HCT116 (cell line): ENCODE measurements at regions not wholly inside any gene's neighbourhood (a gene's known extent, or its start where the extent isn't known, plus 50 kb on each side); places are given as distances from the start of the nearest gene placed in this dataset.

Experiments
- ATAC-seq: fragments of 200-7000 bp; cut with Tn5 transposase; 2 replicates; pipeline ENCODE4 v1.9.1; 2020; ENCODE audit warnings: mild to moderate bottlenecking, moderate library complexity
- BruUV-seq: library from RNA; stranded (reverse); fragments of 400-500 nt; replicated peaks from 2 replicates; lab custom pipeline; 2021; lab: Mats Ljungman, UMichigan
- CTCF ChIA-PET: fragments of 300-600 bp; sonication (Branson Sonifier 250); formaldehyde crosslinking; loops from one replicate; lab custom pipeline; 2021; ENCODE audit warnings: antibody characterized with exemption; lab: Charles Lee
- POLR2A ChIA-PET: fragments of 300-600, 350-600 bp; sonication (Branson Sonifier 250); formaldehyde crosslinking; loops from one replicate; lab custom pipeline; 2021; ENCODE audit warnings: antibody characterized with exemption; lab: Charles Lee
- RAD21 ChIA-PET, 2 experiments: fragments of 300-600 bp; sonication (Branson Sonifier 250); formaldehyde crosslinking; loops; one replicate each; lab custom pipeline; 2023; ENCODE audit warnings: low total read pairs in 2 of 2; ENCODE audit not compliant: uncharacterized antibody in 2 of 2, unreplicated experiment in 2 of 2, low non-redundant PET in 1 of 2; lab: Charles Lee
- DNase-seq: peaks from one replicate; pipeline ENCODE4 v3.0.0-alpha.2; 2010; ENCODE audit warnings: low read depth, low spot score
- H2AFZ ChIP-seq: fragments of 200-600 bp; shearing (Covaris generic), sonication (generic); 2 replicates; pipeline ENCODE4 v1.6.1; 2017; ENCODE audit warnings: low read depth, mixed run types, mixed read lengths, antibody characterized with exemption, low read length; ENCODE audit not compliant: poor library complexity, severe bottlenecking
- H3K27ac ChIP-seq: 2 replicates; pipeline ENCODE4 v1.5.1; 2012; ENCODE audit warnings: low read depth, low read length
- H3K27me3 ChIP-seq: fragments of 200-600 bp; sonication (generic); 2 replicates; pipeline ENCODE4 v1.6.1; 2016; ENCODE audit warnings: mixed run types, low read length, mixed read lengths; ENCODE audit not compliant: insufficient read depth
- H3K36me3 ChIP-seq, 2 experiments: fragments of 200-500 bp in 1 of 2; fragments of 200-600 bp in 1 of 2; sonication (Bioruptor generic) in 1 of 2; sonication (generic) in 1 of 2; 2 replicates each; pipeline versions ENCODE4 v1.5.1 to v1.6.1; 2014 to 2016; ENCODE audit warnings: low read length in 2 of 2, inconsistent platforms in 1 of 2, mixed read lengths in 1 of 2, mixed run types in 1 of 2; ENCODE audit not compliant: insufficient read depth in 2 of 2, control insufficient read depth in 1 of 2
- H3K4me1 ChIP-seq, 2 experiments: fragments of 200-600 bp in 1 of 2; sonication (generic) in 1 of 2; 2 replicates each; pipeline versions ENCODE4 v1.5.1 to v1.6.1; 2012 to 2017; ENCODE audit warnings: low read length in 2 of 2, inconsistent platforms in 1 of 2, mild to moderate bottlenecking in 1 of 2, mixed read lengths in 1 of 2, mixed run types in 1 of 2, moderate library complexity in 1 of 2; ENCODE audit not compliant: insufficient read depth in 2 of 2, control insufficient read depth in 1 of 2
- H3K4me2 ChIP-seq: fragments of 200-600 bp; sonication (generic); 2 replicates; pipeline ENCODE4 v1.6.1; 2017; ENCODE audit warnings: mixed run types, low read length, mixed read lengths
- H3K4me3 ChIP-seq, 2 experiments: fragments of 200-600 bp in 1 of 2; sonication (generic) in 1 of 2; replicated peaks in 1 of 2; 2 replicates each; pipeline ENCODE4 v1.5.1; 2011 to 2016; ENCODE audit warnings: low read length in 2 of 2, control low read depth in 1 of 2, low read depth in 1 of 2, mild to moderate bottlenecking in 1 of 2, mixed read lengths in 1 of 2, mixed run types in 1 of 2
- H3K79me2 ChIP-seq: fragments of 200-600 bp; sonication (generic); 2 replicates; pipeline ENCODE4 v1.6.1; 2017; ENCODE audit warnings: mild to moderate bottlenecking, mixed run types, low read length, moderate library complexity, mixed read lengths; ENCODE audit not compliant: insufficient read depth
- H3K9ac ChIP-seq: fragments of 200-600 bp; sonication (generic); 2 replicates; pipeline ENCODE4 v1.6.1; 2016; ENCODE audit warnings: low read length, mixed read lengths
- H3K9me2 ChIP-seq: fragments of 200-600 bp; sonication (generic), shearing (Covaris generic); 2 replicates; pipeline ENCODE4 v1.6.1; 2017; ENCODE audit warnings: mixed run types, mild to moderate bottlenecking, moderate library complexity; ENCODE audit not compliant: insufficient read depth
- H3K9me3 ChIP-seq, 2 experiments: fragments of 200-500 bp in 1 of 2; fragments of 200-600 bp in 1 of 2; sonication (Bioruptor generic) in 1 of 2; sonication (generic) in 1 of 2; 2 replicates each; pipeline ENCODE4 v1.6.1; 2014 to 2017; ENCODE audit warnings: low read length in 2 of 2, mixed read lengths in 2 of 2, inconsistent platforms in 1 of 2, low read depth in 1 of 2, mild to moderate bottlenecking in 1 of 2, mixed run types in 1 of 2, moderate library complexity in 1 of 2; ENCODE audit not compliant: control insufficient read depth in 1 of 2, insufficient read depth in 1 of 2
- H4K20me1 ChIP-seq: fragments of 200-600 bp; sonication (generic), shearing (Covaris generic); 2 replicates; pipeline ENCODE4 v1.6.1; 2017; ENCODE audit warnings: mixed run types, mild to moderate bottlenecking, moderate library complexity; ENCODE audit not compliant: insufficient read depth
- CBX3 ChIP-seq: IDR thresholded peaks from 2 replicates; pipeline ENCODE4 v1.6.1; 2012; ENCODE audit warnings: low read depth
- CEBPB ChIP-seq: IDR thresholded peaks from 2 replicates; pipeline ENCODE4 v1.6.1; 2012; ENCODE audit warnings: low read depth
- EGR1 ChIP-seq: IDR thresholded peaks from 2 replicates; pipeline ENCODE4 v1.6.1; 2012; ENCODE audit warnings: low read depth
- EZH2phosphoT487 ChIP-seq: fragments of 200-600 bp; IDR thresholded peaks from 2 replicates; pipeline ENCODE4 v1.6.1; 2018; ENCODE audit warnings: antibody characterized with exemption, borderline replicate concordance
- FOSL1 ChIP-seq: IDR thresholded peaks from 2 replicates; pipeline ENCODE4 v1.6.1; 2012; ENCODE audit warnings: low read depth
- POLR2A ChIP-seq: IDR thresholded peaks from 2 replicates; pipeline ENCODE4 v1.7.0; 2011; ENCODE audit warnings: borderline replicate concordance; ENCODE audit not compliant: insufficient read depth, insufficient read length; ENCODE audit errors: extremely low read depth
- SIN3A ChIP-seq: IDR thresholded peaks from 2 replicates; pipeline ENCODE4 v1.6.1; 2012; ENCODE audit warnings: low read depth
- SRF ChIP-seq: IDR thresholded peaks from 2 replicates; pipeline ENCODE4 v1.6.1; 2012; ENCODE audit warnings: low read depth
- TCF7L2 ChIP-seq: IDR thresholded peaks from 2 replicates; pipeline ENCODE4 v1.7.0; 2011; ENCODE audit warnings: borderline replicate concordance, inconsistent platforms; ENCODE audit not compliant: insufficient read depth, insufficient read length; ENCODE audit errors: extremely low read depth
- ZFX ChIP-seq: fragments of 450-650 bp; IDR thresholded peaks from 2 replicates; pipeline ENCODE4 v1.6.1; 2017
- intact Hi-C: fragments of 100-400 bp; cut with micrococcal nuclease; formaldehyde crosslinking; loops from 2 replicates; pipeline ENCODE4 v1.10.0; 2022
- TF ChIP-seq, protein P1 (sequence below), 3 experiments: fragments of 200-600 bp in 1 of 3; sonication (generic) in 1 of 3; IDR thresholded peaks in 2 of 3; conservative IDR thresholded peaks in 1 of 3; 2 replicates each; pipeline ENCODE4 v1.5.1; 2012 to 2017; ENCODE audit warnings: low read depth in 2 of 3, low read length in 2 of 3, antibody characterized with exemption in 1 of 3, borderline replicate concordance in 1 of 3, control low read depth in 1 of 3, mild to moderate bottlenecking in 1 of 3, mixed read lengths in 1 of 3, mixed run types in 1 of 3, moderate library complexity in 1 of 3; ENCODE audit not compliant: insufficient read depth in 1 of 3
- TF ChIP-seq, protein P2 (sequence below): IDR thresholded peaks from 2 replicates; pipeline ENCODE4 v1.6.1; 2012
- TF ChIP-seq, protein P3 (sequence below): IDR thresholded peaks from 2 replicates; pipeline ENCODE4 v1.6.1; 2011; ENCODE audit warnings: mild to moderate bottlenecking, low read length, moderate library complexity; ENCODE audit not compliant: insufficient replicate concordance; ENCODE audit errors: extremely low read depth

DNA sequence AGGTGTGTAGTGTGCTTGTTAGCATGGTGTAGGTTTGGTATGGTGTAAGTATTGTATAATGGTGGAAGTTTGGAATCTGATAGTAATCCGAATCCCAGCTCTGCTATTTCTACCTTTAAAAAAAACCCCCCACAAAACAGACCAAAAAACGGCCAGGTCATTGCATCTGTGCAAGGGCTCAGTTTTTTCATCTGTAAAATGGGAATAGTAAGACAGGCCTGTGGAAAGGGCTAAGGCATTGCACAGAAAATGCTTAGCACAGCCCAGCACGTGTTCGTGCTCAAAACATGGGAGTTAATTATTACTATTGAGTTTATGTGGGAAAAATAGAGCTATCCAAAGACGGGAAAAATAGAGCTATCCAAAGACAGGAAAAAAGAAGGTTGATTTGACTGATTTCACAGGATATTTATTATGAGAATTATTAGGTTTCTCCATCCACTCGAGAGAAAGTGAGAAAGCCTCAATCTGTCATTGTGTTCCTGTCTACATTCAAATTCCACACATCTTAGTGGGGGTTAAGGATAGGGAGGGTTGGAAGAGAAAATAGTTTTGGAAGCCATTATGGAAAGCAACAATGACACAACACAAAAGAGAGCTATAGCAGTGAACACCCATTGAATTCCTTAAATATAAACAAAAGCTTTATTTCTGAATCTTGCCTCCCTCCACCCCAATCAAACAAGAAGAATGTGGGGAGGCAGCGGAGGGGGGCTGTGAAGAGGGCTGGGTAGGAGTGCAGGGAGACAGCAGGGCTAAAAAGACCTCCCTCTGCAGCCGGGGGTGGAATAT lies 126.8 kb upstream of the MAX start:
- RAD21 ChIA-PET, result no interaction called here
- Histone ChIP-seq H3K4me3 (peak overlapping the region; percentile 13 to 43), H2AFZ (peak overlapping the region; percentile 83), H3K79me2 (no peaks in the 10 kb centered on the region), H3K4me1 (peaks cover 23 to 70% of the 10 kb centered on the region in 2 experiments), H3K27ac (peak overlapping the region; percentile 54), H3K9me3 (no peaks in the 10 kb centered on the region), H3K27me3 (no peaks in the 10 kb centered on the region), H3K36me3 (no peaks in the 10 kb centered on the region), H3K4me2 (peak overlapping the region; percentile 70), H3K9ac (peak overlapping the region; percentile 53), H3K9me2 (no peaks in the 10 kb centered on the region), H4K20me1 (no peaks in the 10 kb centered on the region)
- BruUV-seq, result no TSS peak
- intact Hi-C loops, result no loop called here
- POLR2A ChIA-PET, result no interaction called here
- CTCF ChIA-PET, result no interaction called here
- no peak for TF ChIP-seq FOSL1
- TF ChIP-seq TCF7L2, result no peak
- TF ChIP-seq EZH2phosphoT487, result no peak
- TF ChIP-seq CBX3, result no peak
- TF ChIP-seq, protein P1, sequence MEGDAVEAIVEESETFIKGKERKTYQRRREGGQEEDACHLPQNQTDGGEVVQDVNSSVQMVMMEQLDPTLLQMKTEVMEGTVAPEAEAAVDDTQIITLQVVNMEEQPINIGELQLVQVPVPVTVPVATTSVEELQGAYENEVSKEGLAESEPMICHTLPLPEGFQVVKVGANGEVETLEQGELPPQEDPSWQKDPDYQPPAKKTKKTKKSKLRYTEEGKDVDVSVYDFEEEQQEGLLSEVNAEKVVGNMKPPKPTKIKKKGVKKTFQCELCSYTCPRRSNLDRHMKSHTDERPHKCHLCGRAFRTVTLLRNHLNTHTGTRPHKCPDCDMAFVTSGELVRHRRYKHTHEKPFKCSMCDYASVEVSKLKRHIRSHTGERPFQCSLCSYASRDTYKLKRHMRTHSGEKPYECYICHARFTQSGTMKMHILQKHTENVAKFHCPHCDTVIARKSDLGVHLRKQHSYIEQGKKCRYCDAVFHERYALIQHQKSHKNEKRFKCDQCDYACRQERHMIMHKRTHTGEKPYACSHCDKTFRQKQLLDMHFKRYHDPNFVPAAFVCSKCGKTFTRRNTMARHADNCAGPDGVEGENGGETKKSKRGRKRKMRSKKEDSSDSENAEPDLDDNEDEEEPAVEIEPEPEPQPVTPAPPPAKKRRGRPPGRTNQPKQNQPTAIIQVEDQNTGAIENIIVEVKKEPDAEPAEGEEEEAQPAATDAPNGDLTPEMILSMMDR (IDR thresholded peaks at IDR 0.05 in 2 of 3, conservative IDR thresholded peaks at IDR 0.05 in 1 of 3; ENCODE audit: borderline replicate concordance in 1 of 3, insufficient read depth in 1 of 3, low read depth in 2 of 3, low read length in 2 of 3), result no peak
- TF ChIP-seq CEBPB, result no peak
- TF ChIP-seq, protein P2, sequence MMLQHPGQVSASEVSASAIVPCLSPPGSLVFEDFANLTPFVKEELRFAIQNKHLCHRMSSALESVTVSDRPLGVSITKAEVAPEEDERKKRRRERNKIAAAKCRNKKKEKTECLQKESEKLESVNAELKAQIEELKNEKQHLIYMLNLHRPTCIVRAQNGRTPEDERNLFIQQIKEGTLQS, result no peak
- TF ChIP-seq POLR2A, result no peak
- no peak for TF ChIP-seq EGR1
- TF ChIP-seq, protein P3, sequence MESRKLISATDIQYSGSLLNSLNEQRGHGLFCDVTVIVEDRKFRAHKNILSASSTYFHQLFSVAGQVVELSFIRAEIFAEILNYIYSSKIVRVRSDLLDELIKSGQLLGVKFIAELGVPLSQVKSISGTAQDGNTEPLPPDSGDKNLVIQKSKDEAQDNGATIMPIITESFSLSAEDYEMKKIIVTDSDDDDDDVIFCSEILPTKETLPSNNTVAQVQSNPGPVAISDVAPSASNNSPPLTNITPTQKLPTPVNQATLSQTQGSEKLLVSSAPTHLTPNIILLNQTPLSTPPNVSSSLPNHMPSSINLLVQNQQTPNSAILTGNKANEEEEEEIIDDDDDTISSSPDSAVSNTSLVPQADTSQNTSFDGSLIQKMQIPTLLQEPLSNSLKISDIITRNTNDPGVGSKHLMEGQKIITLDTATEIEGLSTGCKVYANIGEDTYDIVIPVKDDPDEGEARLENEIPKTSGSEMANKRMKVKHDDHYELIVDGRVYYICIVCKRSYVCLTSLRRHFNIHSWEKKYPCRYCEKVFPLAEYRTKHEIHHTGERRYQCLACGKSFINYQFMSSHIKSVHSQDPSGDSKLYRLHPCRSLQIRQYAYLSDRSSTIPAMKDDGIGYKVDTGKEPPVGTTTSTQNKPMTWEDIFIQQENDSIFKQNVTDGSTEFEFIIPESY, result no peak
- TF ChIP-seq SRF, result no peak
- TF ChIP-seq ZFX, result no peak
- no peak for TF ChIP-seq SIN3A
- DNase-seq (no peak), ATAC-seq (no peak)
